SU-DHL-6 (cell line): ENCODE measurements at regions not wholly inside any gene's neighbourhood (a gene's known extent, or its start where the extent isn't known, plus 50 kb on each side); places are given as distances from the start of the nearest gene placed in this dataset.
"Not testable (repeated sequence)": the region's sequence is repeated elsewhere in the genome, so short reads cannot be mapped to it uniquely, and the experiment has no call there.

Source experiments
- H2AFZ ChIP-seq: fragments of 200-600 bp; sonication (generic); 2 replicates; pipeline ENCODE4 v1.6.1; 2014; ENCODE audit warnings: low read depth, mild to moderate bottlenecking, moderate library complexity, mixed read lengths, antibody characterized with exemption, low read length; ENCODE audit not compliant: severe bottlenecking
- H3F3A ChIP-seq: fragments of 200-600 bp; shearing (Covaris generic); 2 replicates; pipeline ENCODE4 v1.6.0; 2016; ENCODE audit warnings: antibody characterized with exemption, mild to moderate bottlenecking; ENCODE audit not compliant: insufficient read depth
- H3K27ac ChIP-seq: fragments of 200-600 bp; sonication (generic); 2 replicates; pipeline ENCODE4 v1.5.1; 2016; ENCODE audit warnings: low read depth, mild to moderate bottlenecking, low read length, moderate library complexity, mixed read lengths
- H3K27me3 ChIP-seq: fragments of 200-600 bp; sonication (generic), shearing (Covaris generic); 2 replicates; pipeline ENCODE4 v1.6.0; 2014; ENCODE audit warnings: mild to moderate bottlenecking, low read length
- H3K36me3 ChIP-seq: fragments of 200-600 bp; sonication (generic); 2 replicates; pipeline ENCODE4 v1.6.1; 2014; ENCODE audit warnings: mild to moderate bottlenecking, low read length, mixed read lengths
- H3K4me2 ChIP-seq: fragments of 300-600, 200-600 bp; shearing (Covaris generic), sonication (generic); 2 replicates; pipeline ENCODE4 v1.6.0; 2014; ENCODE audit warnings: low read length, low read depth, mild to moderate bottlenecking; ENCODE audit not compliant: poor library complexity, severe bottlenecking
- H3K4me3 ChIP-seq: fragments of 200-600 bp; sonication (generic); 2 replicates; pipeline ENCODE4 v1.5.1; 2014; ENCODE audit warnings: antibody characterized with exemption, low read length, mild to moderate bottlenecking, mixed read lengths; ENCODE audit not compliant: insufficient read depth, poor library complexity, severe bottlenecking
- H3K79me2 ChIP-seq: fragments of 200-600 bp; sonication (generic); 2 replicates; pipeline ENCODE4 v1.6.1; 2014; ENCODE audit warnings: mild to moderate bottlenecking, low read length, moderate library complexity; ENCODE audit not compliant: insufficient read depth
- H3K9ac ChIP-seq: fragments of 200-600 bp; sonication (generic); 2 replicates; pipeline ENCODE4 v1.7.0; 2014; ENCODE audit warnings: mild to moderate bottlenecking, low read length
- H3K9me2 ChIP-seq: fragments of 200-600 bp; sonication (generic); replicated peaks from 2 replicates; pipeline ENCODE4 v1.6.1; 2014; ENCODE audit warnings: low read length; ENCODE audit not compliant: insufficient read depth
- H3K9me3 ChIP-seq: fragments of 200-600 bp; sonication (generic); 2 replicates; pipeline ENCODE4 v1.6.1; 2014; ENCODE audit warnings: low read length, mixed read lengths; ENCODE audit not compliant: insufficient read depth
- H4K20me1 ChIP-seq: fragments of 200-600 bp; sonication (generic); 2 replicates; pipeline ENCODE4 v1.6.1; 2014; ENCODE audit warnings: low read depth, mild to moderate bottlenecking, antibody characterized with exemption, low read length, moderate library complexity, mixed read lengths

- not testable (repeated sequence) for H3K9me3 ChIP-seq, H2AFZ ChIP-seq, H3K27ac ChIP-seq, H3K36me3 ChIP-seq, H3K9me2 ChIP-seq, H3K9ac ChIP-seq, H3F3A ChIP-seq, H3K4me3 ChIP-seq, H3K27me3 ChIP-seq, H3K4me2 ChIP-seq, H4K20me1 ChIP-seq, H3K79me2 ChIP-seq
Measured at GRCh38 chr1:228611707-228612106, 123.6 kb upstream of the RHOU start.

- not testable (repeated sequence) for H3K9ac ChIP-seq, H3K27ac ChIP-seq, H3F3A ChIP-seq, H3K36me3 ChIP-seq, H3K79me2 ChIP-seq, H3K9me2 ChIP-seq, H3K4me3 ChIP-seq, H3K4me2 ChIP-seq, H3K27me3 ChIP-seq, H2AFZ ChIP-seq, H4K20me1 ChIP-seq, H3K9me3 ChIP-seq
Measured at GRCh38 chr1:228622002-228622716, 113.1 kb upstream of the RHOU start.

- not testable (repeated sequence) for H2AFZ ChIP-seq, H3K27ac ChIP-seq, H4K20me1 ChIP-seq, H3F3A ChIP-seq, H3K4me3 ChIP-seq, H3K4me2 ChIP-seq, H3K36me3 ChIP-seq, H3K9me3 ChIP-seq, H3K9me2 ChIP-seq, H3K9ac ChIP-seq, H3K79me2 ChIP-seq, H3K27me3 ChIP-seq
Measured at GRCh38 chr1:228626481-228626880, 108.8 kb upstream of the RHOU start.

- not testable (repeated sequence) for H3K27ac ChIP-seq, H4K20me1 ChIP-seq, H3K9me2 ChIP-seq, H3K4me3 ChIP-seq, H3K27me3 ChIP-seq, H3K79me2 ChIP-seq, H3K9ac ChIP-seq, H3K4me2 ChIP-seq, H2AFZ ChIP-seq, H3K36me3 ChIP-seq, H3F3A ChIP-seq, H3K9me3 ChIP-seq
Measured at GRCh38 chr1:228632858-228633257, 102.4 kb upstream of the RHOU start.

- not testable (repeated sequence) for H3K9me3 ChIP-seq, H3K9me2 ChIP-seq, H2AFZ ChIP-seq, H3K27me3 ChIP-seq, H4K20me1 ChIP-seq, H3K79me2 ChIP-seq, H3F3A ChIP-seq, H3K27ac ChIP-seq, H3K4me3 ChIP-seq, H3K9ac ChIP-seq, H3K4me2 ChIP-seq, H3K36me3 ChIP-seq
Measured at GRCh38 chr1:228635304-228635703, 100.0 kb upstream of the RHOU start.

- H3F3A ChIP-seq, H3K4me3 ChIP-seq, H3K4me2 ChIP-seq, H3K9ac ChIP-seq, H3K36me3 ChIP-seq, H3K9me2 ChIP-seq, H3K27me3 ChIP-seq, H3K79me2 ChIP-seq, H3K27ac ChIP-seq, H4K20me1 ChIP-seq, H2AFZ ChIP-seq, H3K9me3 ChIP-seq: not testable (repeated sequence)
Measured at GRCh38 chr1:228637529-228637928, 97.8 kb upstream of the RHOU start.
